ENCODE measurements at regions not wholly inside any gene's neighbourhood (a gene's known extent, or its start where the extent isn't known, plus 50 kb on each side); places are given as distances from the start of the nearest gene placed in this dataset.

- H3K4me3 ChIP-seq (ENCODE audit: control insufficient read depth, low read depth, low read length) = no peak overlapping the region
These were observed 89.6 kb downstream of the DDX1 start for GRCh38 chr2:15681089-15681885.

GRCh38 chr2:15682354-15682753 is 90.7 kb downstream of the DDX1 start:
- no peak for TF ChIP-seq CTCF (IDR thresholded peaks at IDR 0.05; ENCODE audit: control insufficient read depth, insufficient read depth, low read depth, low read length, missing control alignments)
- H3K4me3 ChIP-seq (ENCODE audit: control insufficient read depth, low read depth, low read length) = no peak overlapping the region
- DNase-seq (ENCODE audit: low read depth) = no peak

More at GRCh38 chr2:15681089-15681885, 89.6 kb downstream of the DDX1 start:
- no peak for DNase-seq (ENCODE audit: low read depth)
- no peak for TF ChIP-seq CTCF (IDR thresholded peaks at IDR 0.05; ENCODE audit: control insufficient read depth, insufficient read depth, low read depth, low read length, missing control alignments)

GRCh38 chr2:15684161-15685039 is 92.7 kb downstream of the DDX1 start:
- H3K4me3 ChIP-seq (ENCODE audit: control insufficient read depth, low read depth, low read length) = no peak overlapping the region
- DNase-seq (ENCODE audit: low read depth) = no peak
- no peak for TF ChIP-seq CTCF (IDR thresholded peaks at IDR 0.05; ENCODE audit: control insufficient read depth, insufficient read depth, low read depth, low read length, missing control alignments)

GRCh38 chr2:15685143-15685542 is 93.5 kb downstream of the DDX1 start:
- no peak overlapping the region for H3K4me3 ChIP-seq (ENCODE audit: control insufficient read depth, low read depth, low read length)
- TF ChIP-seq CTCF (IDR thresholded peaks at IDR 0.05; ENCODE audit: control insufficient read depth, insufficient read depth, low read depth, low read length, missing control alignments) = no peak
- DNase-seq (ENCODE audit: low read depth) = no peak

GRCh38 chr2:15686643-15687042 is 95.0 kb downstream of the DDX1 start:
- no peak overlapping the region for H3K4me3 ChIP-seq (ENCODE audit: control insufficient read depth, low read depth, low read length)
- DNase-seq (ENCODE audit: low read depth) = no peak
- TF ChIP-seq CTCF (IDR thresholded peaks at IDR 0.05; ENCODE audit: control insufficient read depth, insufficient read depth, low read depth, low read length, missing control alignments) = no peak

- TF ChIP-seq CTCF (IDR thresholded peaks at IDR 0.05; ENCODE audit: control insufficient read depth, insufficient read depth, low read depth, low read length, missing control alignments) = no peak
- DNase-seq (ENCODE audit: low read depth) = no peak
- no peak overlapping the region for H3K4me3 ChIP-seq (ENCODE audit: control insufficient read depth, low read depth, low read length)
These were observed 95.6 kb downstream of the DDX1 start for GRCh38 chr2:15687243-15687642.

Data from AG09309 (cell line).